HG03442 (cell line): ENCODE measurements at regions not wholly inside any gene's neighbourhood (a gene's known extent, or its start where the extent isn't known, plus 50 kb on each side); places are given as distances from the start of the nearest gene placed in this dataset.
A peak's percentile ranks its signal among the peaks of the same experiment; 100 is the strongest.

Source experiments
- ATAC-seq: cut with Tn5 transposase; IDR thresholded peaks from one replicate; pipeline ENCODE4 v1.9.1; 2021; ENCODE audit warnings: mild to moderate bottlenecking, moderate library complexity; ENCODE audit not compliant: unreplicated experiment

GRCh38 chr6:95352064-95352795, 225.1 kb upstream of the MANEA start:
- no peak for ATAC-seq

- no peak for ATAC-seq
These were observed 222.8 kb upstream of the MANEA start for GRCh38 chr6:95354551-95354950.

GRCh38 chr6:95357380-95358020, 219.8 kb upstream of the MANEA start:
- ATAC-seq, result no peak

- ATAC-seq, result peak; percentile 91
These were observed 213.2 kb upstream of the MANEA start for GRCh38 chr6:95364016-95364604.

- no peak for ATAC-seq
These were observed 211.9 kb upstream of the MANEA start for GRCh38 chr6:95365454-95365853.

- no peak for ATAC-seq
These were observed 210.9 kb upstream of the MANEA start for GRCh38 chr6:95366414-95366813.

- no peak for ATAC-seq
These were observed 193.5 kb upstream of the MANEA start for GRCh38 chr6:95383878-95384277.

GRCh38 chr6:95384988-95385387, 192.3 kb upstream of the MANEA start:
- ATAC-seq, result no peak

- no peak for ATAC-seq
These were observed 189.5 kb upstream of the MANEA start for GRCh38 chr6:95387845-95388244.

GRCh38 chr6:95404777-95405176, 172.6 kb upstream of the MANEA start:
- no peak for ATAC-seq

- ATAC-seq, result no peak
These were observed 169.2 kb upstream of the MANEA start for GRCh38 chr6:95408111-95408510.

GRCh38 chr6:95410168-95410567, 167.2 kb upstream of the MANEA start:
- ATAC-seq, result no peak

GRCh38 chr6:95413789-95414188, 163.5 kb upstream of the MANEA start:
- no peak for ATAC-seq

- ATAC-seq, result no peak
These were observed 159.5 kb upstream of the MANEA start for GRCh38 chr6:95417856-95418255.

- ATAC-seq, result no peak
These were observed 156.5 kb upstream of the MANEA start for GRCh38 chr6:95420792-95421191.

GRCh38 chr6:95423331-95423730, 154.0 kb upstream of the MANEA start:
- ATAC-seq, result no peak

GRCh38 chr6:95431637-95432228, 145.6 kb upstream of the MANEA start:
- peak; percentile 55 for ATAC-seq

GRCh38 chr6:95439741-95440140, 137.6 kb upstream of the MANEA start:
- ATAC-seq, result no peak

GRCh38 chr6:95448208-95448607, 129.1 kb upstream of the MANEA start:
- no peak for ATAC-seq

- ATAC-seq, result no peak
These were observed 107.8 kb upstream of the MANEA start for GRCh38 chr6:95469511-95469910.

- ATAC-seq, result no peak
These were observed 98.4 kb upstream of the MANEA start for GRCh38 chr6:95478941-95479340.

- ATAC-seq, result no peak
These were observed 89.5 kb upstream of the MANEA start for GRCh38 chr6:95487817-95488216.
